ENCODE measurements at regions not wholly inside any gene's neighbourhood (a gene's known extent, or its start where the extent isn't known, plus 50 kb on each side); places are given as distances from the start of the nearest gene placed in this dataset.

DNA sequence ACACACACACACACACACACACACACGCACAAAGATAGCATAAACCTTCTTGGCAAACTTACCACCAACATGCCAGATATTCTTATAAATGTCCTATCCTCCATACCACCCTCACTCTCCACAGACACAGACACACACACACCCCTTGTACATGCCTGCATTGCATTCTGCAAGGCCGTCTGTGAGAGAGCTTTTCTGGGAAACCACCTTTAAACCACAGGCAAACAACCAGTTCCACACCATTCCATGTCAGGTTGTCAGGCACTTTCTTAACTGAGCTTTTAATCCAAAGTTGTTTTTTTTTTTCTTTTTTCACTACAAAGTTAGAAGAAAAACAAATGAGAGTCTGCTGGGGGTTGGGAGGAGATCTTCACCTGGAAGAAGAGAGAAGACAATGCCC, 221.1 kb downstream of the C1D start:
- TF ChIP-seq, protein P1, sequence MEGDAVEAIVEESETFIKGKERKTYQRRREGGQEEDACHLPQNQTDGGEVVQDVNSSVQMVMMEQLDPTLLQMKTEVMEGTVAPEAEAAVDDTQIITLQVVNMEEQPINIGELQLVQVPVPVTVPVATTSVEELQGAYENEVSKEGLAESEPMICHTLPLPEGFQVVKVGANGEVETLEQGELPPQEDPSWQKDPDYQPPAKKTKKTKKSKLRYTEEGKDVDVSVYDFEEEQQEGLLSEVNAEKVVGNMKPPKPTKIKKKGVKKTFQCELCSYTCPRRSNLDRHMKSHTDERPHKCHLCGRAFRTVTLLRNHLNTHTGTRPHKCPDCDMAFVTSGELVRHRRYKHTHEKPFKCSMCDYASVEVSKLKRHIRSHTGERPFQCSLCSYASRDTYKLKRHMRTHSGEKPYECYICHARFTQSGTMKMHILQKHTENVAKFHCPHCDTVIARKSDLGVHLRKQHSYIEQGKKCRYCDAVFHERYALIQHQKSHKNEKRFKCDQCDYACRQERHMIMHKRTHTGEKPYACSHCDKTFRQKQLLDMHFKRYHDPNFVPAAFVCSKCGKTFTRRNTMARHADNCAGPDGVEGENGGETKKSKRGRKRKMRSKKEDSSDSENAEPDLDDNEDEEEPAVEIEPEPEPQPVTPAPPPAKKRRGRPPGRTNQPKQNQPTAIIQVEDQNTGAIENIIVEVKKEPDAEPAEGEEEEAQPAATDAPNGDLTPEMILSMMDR (IDR thresholded peaks at IDR 0.05 in 4 of 5, conservative IDR thresholded peaks at IDR 0.05 in 1 of 5), result no peak
- no peak for TF ChIP-seq POLR2A (IDR thresholded peaks at IDR 0.05)

All from gastrocnemius medialis (tissue), 4 donors.